WTC11 (cell line): ENCODE measurements at regions not wholly inside any gene's neighbourhood (a gene's known extent, or its start where the extent isn't known, plus 50 kb on each side); places are given as distances from the start of the nearest gene placed in this dataset.

Experiments
- ATF3 ChIP-seq: sonication (generic); formaldehyde crosslinking; conservative IDR thresholded peaks from 2 replicates; pipeline ENCODE4 v1.8.1; 2022; ENCODE audit warnings: mild to moderate bottlenecking, missing genetic modification reagents
- CBFB ChIP-seq: sonication (generic); formaldehyde crosslinking; IDR thresholded peaks from 2 replicates; pipeline ENCODE4 v1.8.1; 2022; ENCODE audit warnings: mild to moderate bottlenecking, low read depth, missing genetic modification reagents
- CTCF ChIP-seq: fragments of 200-600 bp; IDR thresholded peaks from 2 replicates; pipeline ENCODE4 v1.8.0; 2022; ENCODE audit warnings: antibody characterized with exemption
- TF ChIP-seq, protein P1 (sequence below): sonication (generic); formaldehyde crosslinking; IDR thresholded peaks from 2 replicates; pipeline ENCODE4 v1.8.1; 2023; ENCODE audit warnings: mild to moderate bottlenecking, missing genetic modification reagents, moderate library complexity
- TF ChIP-seq, protein P2 (sequence below): sonication (generic); formaldehyde crosslinking; IDR thresholded peaks from 2 replicates; pipeline ENCODE4 v1.8.0; 2022; ENCODE audit warnings: mild to moderate bottlenecking, missing genetic modification reagents
- TF ChIP-seq, protein P3 (sequence below): sonication (generic); formaldehyde crosslinking; IDR thresholded peaks from 2 replicates; pipeline ENCODE4 v1.8.1; 2023; ENCODE audit warnings: mild to moderate bottlenecking, missing genetic modification reagents
- TF ChIP-seq, protein P4 (sequence below): sonication (generic); formaldehyde crosslinking; IDR thresholded peaks from 2 replicates; pipeline ENCODE4 v1.8.0; 2022; ENCODE audit warnings: mild to moderate bottlenecking, missing genetic modification reagents

- TF ChIP-seq, protein P1, sequence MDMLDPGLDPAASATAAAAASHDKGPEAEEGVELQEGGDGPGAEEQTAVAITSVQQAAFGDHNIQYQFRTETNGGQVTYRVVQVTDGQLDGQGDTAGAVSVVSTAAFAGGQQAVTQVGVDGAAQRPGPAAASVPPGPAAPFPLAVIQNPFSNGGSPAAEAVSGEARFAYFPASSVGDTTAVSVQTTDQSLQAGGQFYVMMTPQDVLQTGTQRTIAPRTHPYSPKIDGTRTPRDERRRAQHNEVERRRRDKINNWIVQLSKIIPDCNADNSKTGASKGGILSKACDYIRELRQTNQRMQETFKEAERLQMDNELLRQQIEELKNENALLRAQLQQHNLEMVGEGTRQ = no peak
- TF ChIP-seq CTCF = no peak
- TF ChIP-seq, protein P2, sequence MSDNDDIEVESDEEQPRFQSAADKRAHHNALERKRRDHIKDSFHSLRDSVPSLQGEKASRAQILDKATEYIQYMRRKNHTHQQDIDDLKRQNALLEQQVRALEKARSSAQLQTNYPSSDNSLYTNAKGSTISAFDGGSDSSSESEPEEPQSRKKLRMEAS = no peak
- TF ChIP-seq, protein P3, sequence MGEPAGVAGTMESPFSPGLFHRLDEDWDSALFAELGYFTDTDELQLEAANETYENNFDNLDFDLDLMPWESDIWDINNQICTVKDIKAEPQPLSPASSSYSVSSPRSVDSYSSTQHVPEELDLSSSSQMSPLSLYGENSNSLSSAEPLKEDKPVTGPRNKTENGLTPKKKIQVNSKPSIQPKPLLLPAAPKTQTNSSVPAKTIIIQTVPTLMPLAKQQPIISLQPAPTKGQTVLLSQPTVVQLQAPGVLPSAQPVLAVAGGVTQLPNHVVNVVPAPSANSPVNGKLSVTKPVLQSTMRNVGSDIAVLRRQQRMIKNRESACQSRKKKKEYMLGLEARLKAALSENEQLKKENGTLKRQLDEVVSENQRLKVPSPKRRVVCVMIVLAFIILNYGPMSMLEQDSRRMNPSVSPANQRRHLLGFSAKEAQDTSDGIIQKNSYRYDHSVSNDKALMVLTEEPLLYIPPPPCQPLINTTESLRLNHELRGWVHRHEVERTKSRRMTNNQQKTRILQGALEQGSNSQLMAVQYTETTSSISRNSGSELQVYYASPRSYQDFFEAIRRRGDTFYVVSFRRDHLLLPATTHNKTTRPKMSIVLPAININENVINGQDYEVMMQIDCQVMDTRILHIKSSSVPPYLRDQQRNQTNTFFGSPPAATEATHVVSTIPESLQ = no peak
- TF ChIP-seq, protein P4, sequence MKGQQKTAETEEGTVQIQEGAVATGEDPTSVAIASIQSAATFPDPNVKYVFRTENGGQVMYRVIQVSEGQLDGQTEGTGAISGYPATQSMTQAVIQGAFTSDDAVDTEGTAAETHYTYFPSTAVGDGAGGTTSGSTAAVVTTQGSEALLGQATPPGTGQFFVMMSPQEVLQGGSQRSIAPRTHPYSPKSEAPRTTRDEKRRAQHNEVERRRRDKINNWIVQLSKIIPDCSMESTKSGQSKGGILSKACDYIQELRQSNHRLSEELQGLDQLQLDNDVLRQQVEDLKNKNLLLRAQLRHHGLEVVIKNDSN = no peak
- TF ChIP-seq CBFB (CRISPR knock-in tag) = no peak
- no peak for TF ChIP-seq ATF3
Measured at GRCh38 chr9:107650995-107651394, 161.4 kb upstream of the KLF4 start.
